K562 (cell line): ENCODE measurements at regions not wholly inside any gene's neighbourhood (a gene's known extent, or its start where the extent isn't known, plus 50 kb on each side); places are given as distances from the start of the nearest gene placed in this dataset.

Experiments used
- AFF1 ChIP-seq, 2 experiments: fragments of 450-650 bp; IDR thresholded peaks; 2 replicates each; pipeline ENCODE4 v1.6.1; 2018; ENCODE audit warnings: mild to moderate bottlenecking in 2 of 2, low read depth in 1 of 2; ENCODE audit not compliant: partially characterized antibody in 2 of 2
- GMEB1 ChIP-seq: fragments of 250-450 bp; sonication (Bioruptor Pico); IDR thresholded peaks from 2 replicates; pipeline ENCODE4 v1.4.0; 2020; ENCODE audit warnings: mild to moderate bottlenecking
- NR2C2 ChIP-seq, 2 experiments: fragments of 200-800 bp in 1 of 2; sonication (Bioruptor generic) in 1 of 2; sonication (generic) in 1 of 2; formaldehyde crosslinking in 1 of 2; IDR thresholded peaks; 2 replicates each; pipeline versions ENCODE4 v1.6.1 to v1.8.0; 2016 to 2022; ENCODE audit warnings: mild to moderate bottlenecking in 1 of 2, missing compliant biosample characterization in 1 of 2, missing genetic modification characterization in 1 of 2, missing genetic modification reagents in 1 of 2
- SIN3B ChIP-seq: fragments of 450-650 bp; IDR thresholded peaks from 2 replicates; pipeline ENCODE4 v1.6.1; 2017; ENCODE audit warnings: low read depth, mild to moderate bottlenecking, moderate library complexity
- TAL1 ChIP-seq: fragments of 450-650 bp; IDR thresholded peaks from 2 replicates; pipeline ENCODE4 v1.6.1; 2016; ENCODE audit warnings: mild to moderate bottlenecking
- ZBTB26 ChIP-seq: fragments of 450-650 bp; formaldehyde crosslinking; IDR thresholded peaks from 2 replicates; pipeline ENCODE4 v1.4.0; 2022; ENCODE audit warnings: missing genetic modification characterization

- TF ChIP-seq AFF1 (IDR thresholded peaks at IDR 0.05; ENCODE audit: low read depth in 1 of 2, partially characterized antibody in 2 of 2) (no peak), NR2C2 (CRISPR knock-in tag; IDR thresholded peaks at IDR 0.05) (no peak), NR2C2 (tag; IDR thresholded peaks at IDR 0.05) (no peak), ZBTB26 (CRISPR knock-in tag) (no peak), SIN3B (no peak), TAL1 (no peak), GMEB1 (CRISPR knock-in tag) (no peak)
These were observed 724.6 kb upstream of the SALL3 start (continued) for GRCh38 chr18:78255013-78255412.
